NCI-H1930 (cell line): ENCODE measurements at regions not wholly inside any gene's neighbourhood (a gene's known extent, or its start where the extent isn't known, plus 50 kb on each side); places are given as distances from the start of the nearest gene placed in this dataset.
"Not testable (repeated sequence)": the region's sequence is repeated elsewhere in the genome, so short reads cannot be mapped to it uniquely, and the experiment has no call there.

ENCODE experiments used
- DNase-seq, 2 experiments: peaks; one replicate each; lab custom pipeline; 2025; lab: John Stamatoyannopoulos, UW

GRCh38 chr12:54799966-54800365 is 54.4 kb upstream of the MUCL1 start:
- DNase-seq = not testable (repeated sequence)

DNA sequence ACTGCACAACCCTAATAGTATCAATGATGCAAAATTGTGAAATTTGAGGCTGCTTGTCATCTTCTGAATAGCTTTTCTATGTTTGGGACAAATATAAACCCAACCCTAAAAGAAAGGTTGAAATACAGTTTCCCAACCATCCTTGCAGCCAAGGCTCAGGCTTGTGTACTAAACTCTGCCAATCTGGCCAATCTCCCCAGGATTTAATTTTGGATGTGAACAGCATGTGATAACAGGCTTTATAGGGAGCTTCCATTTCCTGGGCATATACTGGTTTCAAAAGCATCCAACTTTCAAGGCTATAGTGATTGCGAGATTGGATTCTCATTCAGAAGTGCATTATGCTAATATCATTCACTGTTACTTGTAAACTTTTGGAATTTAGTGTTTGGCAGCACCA is 55.7 kb upstream of the MUCL1 start:
- no peak for DNase-seq

DNA sequence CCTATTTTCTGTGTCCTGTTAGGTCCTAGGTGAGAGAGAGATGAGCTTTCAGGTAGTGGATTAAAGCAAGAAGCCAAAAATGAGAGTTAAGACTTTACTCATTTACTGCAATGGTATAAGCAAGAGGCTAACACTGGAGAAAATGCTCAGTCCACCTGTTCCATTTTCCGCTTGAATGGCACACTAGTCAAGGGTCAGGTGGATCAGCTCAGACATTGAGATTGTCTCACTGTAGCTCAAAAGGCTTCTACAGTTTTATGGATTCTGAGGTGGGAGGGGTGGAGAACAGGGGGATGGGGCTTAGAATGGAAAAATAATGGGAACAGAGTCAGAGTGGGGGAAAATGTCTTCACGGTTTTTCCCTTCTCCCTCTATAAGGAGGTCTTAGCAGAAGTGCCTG is 57.3 kb upstream of the MUCL1 start:
- no peak for DNase-seq

GRCh38 chr12:54795644-54796043 is 58.7 kb upstream of the MUCL1 start:
- DNase-seq = no peak

- DNase-seq = no peak
Measured at GRCh38 chr12:54786081-54786480, 68.2 kb upstream of the MUCL1 start.

DNA sequence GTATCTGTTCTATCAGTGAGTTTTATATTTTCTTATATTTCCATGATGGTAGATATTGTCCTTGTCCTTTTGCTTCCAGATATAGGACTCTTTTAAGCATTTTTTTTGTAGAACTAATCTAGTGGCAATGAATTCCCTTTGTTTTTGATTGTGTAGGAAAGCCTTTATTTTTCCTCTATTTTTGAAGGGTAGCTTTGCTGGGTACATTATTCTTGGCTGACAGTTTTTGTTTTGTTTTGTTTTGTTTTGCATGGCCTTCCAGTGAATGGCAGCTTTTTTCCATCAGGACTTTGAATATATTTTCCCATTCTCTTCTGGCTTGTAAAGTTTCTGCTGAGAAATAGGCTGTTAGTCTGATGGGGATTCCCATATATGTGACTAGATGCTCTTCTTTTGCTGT is 70.2 kb upstream of the MUCL1 start:
- DNase-seq = no peak

GRCh38 chr12:54777031-54777430 is 77.3 kb upstream of the MUCL1 start:
- not testable (repeated sequence) for DNase-seq

- DNase-seq = no peak
Measured at GRCh38 chr12:54773593-54773992, 80.7 kb upstream of the MUCL1 start.

DNA sequence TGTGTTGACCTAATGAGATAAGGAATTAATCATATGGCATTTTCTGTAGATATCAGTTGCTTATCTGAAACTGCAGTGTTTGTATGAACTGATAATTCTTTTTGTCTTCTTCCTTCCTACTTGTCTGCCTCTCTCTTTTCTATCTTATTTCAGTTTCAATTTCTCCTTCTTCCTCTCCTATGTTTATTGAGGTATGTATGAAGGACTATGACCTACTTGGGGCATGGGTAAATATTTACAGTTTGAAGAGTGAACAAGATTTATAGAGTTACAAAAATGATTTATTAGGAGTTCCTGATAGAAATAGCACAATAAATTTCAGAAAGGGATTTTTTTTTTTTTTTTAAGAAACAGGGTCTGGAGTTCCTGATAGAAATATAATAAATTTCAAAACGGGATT is 88.7 kb upstream of the MUCL1 start:
- DNase-seq = no peak

DNA sequence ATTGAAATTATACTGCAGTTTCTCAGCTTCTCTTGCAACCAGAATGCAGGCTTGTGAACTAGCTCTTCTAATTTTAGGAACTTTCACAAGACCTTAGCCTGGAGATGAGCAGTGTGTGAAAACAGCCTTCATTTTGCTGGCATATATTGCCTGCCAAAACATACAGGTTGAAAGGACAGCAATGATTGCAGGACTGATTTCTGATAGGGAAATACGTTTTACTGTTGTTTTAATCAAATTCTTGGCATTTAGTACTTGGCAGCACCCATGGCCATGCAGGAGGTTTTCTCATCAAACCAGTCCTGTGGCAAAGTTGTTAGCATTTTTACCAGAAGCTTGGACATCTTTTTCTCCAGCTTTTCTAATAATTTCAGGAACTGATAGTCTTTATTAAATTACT is 91.9 kb upstream of the MUCL1 start:
- no peak for DNase-seq

GRCh38 chr12:54759751-54760150 is 94.6 kb upstream of the MUCL1 start:
- peak; percentile 0 to 30 for DNase-seq

- no peak for DNase-seq
Measured at GRCh38 chr12:54751493-54751892, 102.8 kb upstream of the MUCL1 start.

GRCh38 chr12:54749191-54749818 is 101.1 kb upstream of the DCD start:
- peak; percentile 1 to 40 for DNase-seq

DNA sequence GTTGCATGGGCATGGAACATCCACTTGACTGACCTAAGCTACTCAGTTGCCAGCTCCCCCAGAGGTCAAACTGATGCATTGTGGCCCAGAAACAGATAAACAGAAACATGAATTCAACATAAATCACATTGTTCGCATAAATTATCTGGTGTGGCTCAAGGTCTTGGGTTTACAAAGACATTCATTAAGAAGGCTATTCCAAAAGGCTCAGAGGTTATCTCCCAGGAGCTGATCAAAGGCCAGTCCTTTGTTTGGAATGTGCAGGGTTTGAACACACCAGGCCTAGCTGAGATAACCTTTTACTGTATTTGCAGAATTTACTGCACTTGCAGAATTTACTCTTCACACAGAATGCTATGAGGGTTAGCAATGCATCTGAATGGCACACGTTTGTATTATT is 96.4 kb upstream of the DCD start:
- DNase-seq = no peak

- no peak for DNase-seq
Measured at GRCh38 chr12:54740882-54741281, 92.7 kb upstream of the DCD start.

- DNase-seq = no peak
Measured at GRCh38 chr12:54736549-54736948, 88.4 kb upstream of the DCD start.

DNA sequence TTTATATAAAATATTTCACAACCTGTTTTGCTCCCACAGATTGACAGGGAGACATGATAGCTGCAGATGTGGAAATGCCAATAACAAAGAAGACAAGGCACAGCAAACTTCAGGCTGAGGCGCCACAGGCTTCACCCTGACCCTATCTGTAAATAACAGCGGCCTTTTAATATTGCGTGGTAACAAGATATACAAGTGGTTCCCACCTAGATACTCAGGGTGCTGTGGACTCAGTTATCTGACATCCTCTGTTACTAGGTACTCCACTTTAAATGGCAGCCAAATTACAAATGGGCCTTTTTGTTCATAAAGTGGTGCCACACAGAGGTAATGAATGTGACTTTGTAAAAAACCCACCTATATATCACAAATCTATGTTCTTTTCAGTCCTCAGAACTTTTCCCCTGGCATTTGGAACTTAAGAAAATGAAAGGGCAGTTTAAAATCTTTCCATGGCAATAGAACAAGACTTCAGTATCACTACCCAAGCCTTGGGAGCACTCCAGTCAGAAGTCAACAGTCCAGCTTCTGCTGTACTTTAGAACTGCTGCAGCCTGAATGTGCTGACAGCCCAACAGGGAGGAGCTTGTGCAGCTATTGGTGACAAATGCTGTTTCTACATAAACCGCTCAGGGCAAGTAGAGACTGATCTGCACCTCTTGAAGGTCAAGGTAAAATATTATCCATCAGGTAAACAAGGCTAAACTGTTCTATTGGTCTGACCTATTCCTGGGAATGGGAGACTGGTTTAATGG is 86.2 kb upstream of the DCD start:
- DNase-seq = no peak

GRCh38 chr12:54725233-54725843 is 77.2 kb upstream of the DCD start:
- DNase-seq = peak in 1 of 2 experiments; percentile 2

DNA sequence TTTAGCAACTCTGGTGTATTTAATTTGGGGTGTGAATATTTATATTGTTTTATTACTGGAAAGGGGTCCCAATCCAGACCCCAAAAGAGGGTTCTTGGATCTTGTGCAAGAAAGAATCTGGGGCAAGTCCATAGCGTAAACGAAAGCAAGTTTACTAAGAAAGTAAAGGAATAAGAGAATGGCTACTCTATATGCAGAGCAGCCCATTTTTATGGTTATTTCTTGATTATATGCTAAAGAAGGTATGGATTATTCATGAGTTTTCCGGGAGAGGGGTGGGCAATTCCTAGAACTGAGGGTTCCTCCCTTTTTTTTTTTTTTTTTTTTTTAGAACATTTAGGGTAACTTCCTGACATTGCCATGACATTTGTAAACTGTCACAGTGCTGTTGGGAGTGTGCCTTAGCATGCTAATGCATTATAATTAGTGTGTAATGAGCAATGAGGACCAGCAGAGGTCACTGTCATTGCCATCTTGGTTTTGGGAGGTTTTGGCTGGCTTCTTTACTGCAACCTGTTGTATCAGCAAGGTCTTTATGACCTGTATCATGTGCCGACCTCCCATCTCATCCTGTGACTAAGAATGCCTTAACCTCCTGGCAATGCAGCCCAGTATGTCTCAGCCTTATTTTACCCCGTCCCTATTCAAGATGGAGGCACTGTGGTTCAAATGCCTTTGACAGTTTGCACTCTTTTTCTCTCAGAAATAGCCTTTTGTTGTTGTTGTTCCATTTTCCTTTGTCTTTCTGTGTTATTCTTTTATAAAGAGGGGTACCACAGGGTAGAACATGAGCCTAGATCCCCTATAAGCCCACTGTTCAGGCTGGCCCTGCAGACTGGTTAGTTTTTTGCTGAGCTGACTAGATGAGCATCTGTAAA is 75.5 kb upstream of the DCD start:
- no peak for DNase-seq

DNA sequence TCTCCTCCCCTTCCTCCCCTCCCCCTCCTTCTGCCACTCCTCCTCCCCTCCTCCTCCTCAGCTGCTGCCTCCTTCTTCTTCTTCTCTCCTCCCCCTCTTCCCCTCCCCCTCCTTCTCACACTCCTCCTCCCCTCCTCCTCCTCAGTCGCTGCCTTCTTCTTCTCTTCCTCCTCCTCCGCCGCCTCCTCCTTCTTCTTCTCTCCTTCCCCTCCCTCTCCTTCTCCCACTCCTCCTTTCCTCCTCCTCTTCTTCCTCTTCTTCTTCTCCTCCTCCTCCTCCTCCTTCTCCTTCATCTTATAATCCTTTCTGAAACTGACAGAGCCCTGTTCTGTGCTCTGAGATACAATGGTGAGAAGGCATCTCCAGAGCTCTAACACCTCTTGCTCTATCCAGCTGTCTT is 73.1 kb upstream of the DCD start:
- DNase-seq = no peak

GRCh38 chr12:54719691-54720090 is 71.5 kb upstream of the DCD start:
- no peak for DNase-seq

DNA sequence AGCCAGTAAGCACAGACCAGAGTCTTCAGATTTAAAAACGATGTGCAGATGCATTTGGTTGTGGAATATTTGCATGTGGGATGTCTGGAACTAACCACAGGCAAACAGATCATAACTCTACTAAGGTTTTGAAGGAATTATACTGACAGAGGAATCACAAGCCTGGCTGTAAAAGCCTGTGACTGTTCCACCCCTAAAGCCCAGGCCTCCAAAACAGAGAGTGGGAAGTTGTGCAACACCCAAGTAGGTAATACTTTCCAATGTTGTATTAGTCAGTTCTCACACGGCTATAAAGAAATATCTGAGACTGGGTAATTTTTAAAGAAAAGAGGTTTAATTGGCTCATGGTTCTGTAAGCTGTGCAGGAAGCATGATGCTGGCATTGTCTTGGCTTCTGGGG is 68.1 kb upstream of the DCD start:
- no peak for DNase-seq
